ENCODE measurements at regions not wholly inside any gene's neighbourhood (a gene's known extent, or its start where the extent isn't known, plus 50 kb on each side); places are given as distances from the start of the nearest gene placed in this dataset.
"Not testable (repeated sequence)": the region's sequence is repeated elsewhere in the genome, so short reads cannot be mapped to it uniquely, and the experiment has no call there.

- no peak for DNase-seq (ENCODE audit: low read depth)
- TF ChIP-seq CTCF (conservative IDR thresholded peaks at IDR 0.05; ENCODE audit: low read depth, low read length): no peak
- no peak overlapping the region for H3K4me3 ChIP-seq (ENCODE audit: low read depth, low read length)
Measured at GRCh38 chr18:34509163-34509562, 200.9 kb upstream of the DTNA start.

GRCh38 chr18:34509879-34510586, 200.1 kb upstream of the DTNA start:
- no peak for TF ChIP-seq CTCF (conservative IDR thresholded peaks at IDR 0.05; ENCODE audit: low read depth, low read length)
- no peak for DNase-seq (ENCODE audit: low read depth)
- no peak overlapping the region for H3K4me3 ChIP-seq (ENCODE audit: low read depth, low read length)

DNA sequence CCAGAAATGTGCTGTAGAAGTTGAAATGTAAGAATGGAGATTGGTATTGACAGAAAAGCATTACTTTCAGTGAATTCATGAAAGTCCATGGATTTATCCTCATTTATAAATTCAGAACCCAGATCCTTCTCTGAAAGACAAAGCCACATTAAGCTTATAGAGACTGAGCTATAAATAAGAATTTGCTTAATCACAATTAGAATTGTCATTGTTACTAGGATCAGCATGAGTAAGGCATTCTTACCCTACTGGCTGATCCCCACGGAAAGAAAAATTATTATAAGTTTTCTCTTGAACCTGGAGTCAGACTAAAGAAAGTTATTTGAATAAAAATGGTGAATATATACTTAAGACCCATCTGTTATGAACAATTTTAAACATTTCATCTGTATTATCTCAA, 199.2 kb upstream of the DTNA start:
- no peak for DNase-seq (ENCODE audit: low read depth)
- no peak for TF ChIP-seq CTCF (conservative IDR thresholded peaks at IDR 0.05; ENCODE audit: low read depth, low read length)
- H3K4me3 ChIP-seq (ENCODE audit: low read depth, low read length): no peak overlapping the region

GRCh38 chr18:34511435-34511834, 198.7 kb upstream of the DTNA start:
- no peak for TF ChIP-seq CTCF (conservative IDR thresholded peaks at IDR 0.05; ENCODE audit: low read depth, low read length)
- no peak overlapping the region for H3K4me3 ChIP-seq (ENCODE audit: low read depth, low read length)
- DNase-seq (ENCODE audit: low read depth): no peak

DNA sequence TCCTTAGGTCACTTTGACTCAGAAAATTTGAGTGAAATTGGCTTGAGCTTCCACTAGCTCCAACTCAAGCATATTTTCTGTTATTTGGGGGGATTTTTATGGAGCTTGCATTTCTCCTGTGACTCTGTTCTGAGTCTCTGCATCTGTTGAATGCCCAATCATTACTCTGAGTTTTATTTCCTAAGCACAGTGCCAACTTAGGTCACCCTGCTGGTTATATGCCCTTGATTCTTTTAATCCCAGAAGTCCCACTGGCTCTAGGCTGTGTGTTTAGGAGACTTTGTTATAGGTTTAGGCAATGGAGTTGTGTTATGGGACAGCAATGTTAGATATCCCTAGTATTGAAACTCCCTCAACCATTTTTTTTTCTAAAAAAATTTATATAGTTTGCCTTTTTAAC, 198.2 kb upstream of the DTNA start:
- no peak for DNase-seq (ENCODE audit: low read depth)
- TF ChIP-seq CTCF (conservative IDR thresholded peaks at IDR 0.05; ENCODE audit: low read depth, low read length): no peak

GRCh38 chr18:34514238-34514637, 195.9 kb upstream of the DTNA start:
- DNase-seq (ENCODE audit: low read depth): no peak
- TF ChIP-seq CTCF (conservative IDR thresholded peaks at IDR 0.05; ENCODE audit: low read depth, low read length): no peak
- H3K4me3 ChIP-seq (ENCODE audit: low read depth, low read length): no peak overlapping the region

More for the DNA sequence above, 198.2 kb upstream of the DTNA start:
- H3K4me3 ChIP-seq (ENCODE audit: low read depth, low read length): no peak overlapping the region

DNA sequence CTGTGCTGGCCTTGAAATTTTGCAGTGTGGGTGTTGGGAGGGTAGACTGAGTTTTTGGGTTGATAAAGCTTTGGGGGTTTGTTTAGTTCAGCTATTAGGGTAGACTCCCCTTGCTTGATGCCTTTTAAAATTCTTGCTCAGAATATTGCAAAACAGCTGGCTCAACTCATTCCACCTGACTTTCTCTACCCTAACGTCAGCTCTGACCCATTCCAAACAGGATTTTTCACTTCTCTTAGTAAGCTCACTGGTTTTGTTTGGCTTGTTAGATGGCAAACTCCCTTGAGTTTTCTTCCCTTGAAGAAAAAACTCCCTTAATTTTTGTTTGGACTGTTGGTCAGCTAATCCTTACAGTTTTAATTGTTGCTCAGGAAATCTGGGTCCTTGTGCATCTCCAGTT, 195.1 kb upstream of the DTNA start:
- no peak overlapping the region for H3K4me3 ChIP-seq (ENCODE audit: low read depth, low read length)
- no peak for DNase-seq (ENCODE audit: low read depth)

GRCh38 chr18:34516355-34516754, 193.7 kb upstream of the DTNA start:
- not testable (repeated sequence) for DNase-seq (ENCODE audit: low read depth)

More for the DNA sequence above, 195.1 kb upstream of the DTNA start:
- no peak for TF ChIP-seq CTCF (conservative IDR thresholded peaks at IDR 0.05; ENCODE audit: low read depth, low read length)

GRCh38 chr18:34516996-34517395, 193.1 kb upstream of the DTNA start:
- H3K4me3 ChIP-seq (ENCODE audit: low read depth, low read length); DNase-seq (ENCODE audit: low read depth): not testable (repeated sequence)

More at GRCh38 chr18:34516355-34516754, 193.7 kb upstream of the DTNA start:
- not testable (repeated sequence) for H3K4me3 ChIP-seq (ENCODE audit: low read depth, low read length)
